Neural crest cell (in vitro differentiated cells): ENCODE measurements at regions not wholly inside any gene's neighbourhood (a gene's known extent, or its start where the extent isn't known, plus 50 kb on each side); places are given as distances from the start of the nearest gene placed in this dataset.

Experiments
- DNase-seq: peaks from one replicate; pipeline ENCODE4 v3.0.0; 2021; ENCODE audit warnings: low read depth, mixed read lengths, low spot score
- H3K27ac Mint-ChIP-seq: one replicate; pipeline ENCODE4 v1.8.0; 2021; ENCODE audit warnings: mild to moderate bottlenecking, mixed read lengths; ENCODE audit not compliant: unreplicated experiment
- H3K27me3 Mint-ChIP-seq: 2 replicates; pipeline ENCODE4 v1.8.0; 2021; ENCODE audit warnings: low read depth, mild to moderate bottlenecking, mixed read lengths
- H3K36me3 Mint-ChIP-seq: 2 replicates; pipeline ENCODE4 v1.8.0; 2021; ENCODE audit warnings: low read depth, mild to moderate bottlenecking, mixed read lengths
- H3K4me1 Mint-ChIP-seq: 2 replicates; pipeline ENCODE4 v1.8.0; 2021; ENCODE audit warnings: mixed read lengths
- H3K4me3 Mint-ChIP-seq: one replicate; pipeline ENCODE4 v1.8.0; 2021; ENCODE audit warnings: mild to moderate bottlenecking, mixed read lengths
- H3K9me3 Mint-ChIP-seq: 2 replicates; pipeline ENCODE4 v1.8.0; 2021; ENCODE audit warnings: mixed read lengths
- CTCF ChIP-seq: fragments of 200-600 bp; sonication (generic); conservative IDR thresholded peaks from 2 replicates; pipeline ENCODE4 v1.5.0; 2021; ENCODE audit warnings: antibody characterized with exemption, mild to moderate bottlenecking

GRCh38 chr10:9834434-9834833 is 1183.2 kb upstream of the CELF2 start:
- H3K36me3 Mint-ChIP-seq: peaks cover 3% of the 10 kb centered on the region
- peaks cover 14% of the 10 kb centered on the region for H3K9me3 Mint-ChIP-seq
- peaks cover 11% of the 10 kb centered on the region for H3K4me1 Mint-ChIP-seq
- no peak for TF ChIP-seq CTCF
- H3K27me3 Mint-ChIP-seq: peaks cover 8% of the 10 kb centered on the region
- H3K4me3 Mint-ChIP-seq: no peak overlapping the region
- DNase-seq: no peak
- H3K27ac Mint-ChIP-seq: no peak overlapping the region

GRCh38 chr10:9845075-9845474 is 1172.6 kb upstream of the CELF2 start:
- H3K27ac Mint-ChIP-seq: no peak overlapping the region
- peaks cover 13% of the 10 kb centered on the region for H3K36me3 Mint-ChIP-seq
- H3K4me3 Mint-ChIP-seq: no peak overlapping the region
- peaks cover 18% of the 10 kb centered on the region for H3K9me3 Mint-ChIP-seq
- no peak for DNase-seq
- no peaks in the 10 kb centered on the region for H3K4me1 Mint-ChIP-seq
- H3K27me3 Mint-ChIP-seq: no peaks in the 10 kb centered on the region
- TF ChIP-seq CTCF: no peak

GRCh38 chr10:9848278-9848677 is 1169.4 kb upstream of the CELF2 start:
- Mint-ChIP-seq H3K9me3 (peaks cover 25% of the 10 kb centered on the region), H3K4me3 (no peak overlapping the region), H3K4me1 (no peaks in the 10 kb centered on the region), H3K36me3 (peaks cover 13% of the 10 kb centered on the region), H3K27ac (no peak overlapping the region), H3K27me3 (no peaks in the 10 kb centered on the region)
- DNase-seq: no peak
- no peak for TF ChIP-seq CTCF

GRCh38 chr10:9848981-9849380 is 1168.7 kb upstream of the CELF2 start:
- Mint-ChIP-seq H3K27me3 (no peaks in the 10 kb centered on the region), H3K36me3 (peaks cover 13% of the 10 kb centered on the region), H3K27ac (no peak overlapping the region), H3K4me3 (no peak overlapping the region), H3K9me3 (peaks cover 25% of the 10 kb centered on the region), H3K4me1 (no peaks in the 10 kb centered on the region)
- TF ChIP-seq CTCF: no peak
- no peak for DNase-seq

- Mint-ChIP-seq H3K9me3 (peaks cover 13% of the 10 kb centered on the region), H3K4me1 (no peaks in the 10 kb centered on the region), H3K36me3 (peaks cover 1% of the 10 kb centered on the region), H3K4me3 (no peak overlapping the region), H3K27ac (no peak overlapping the region), H3K27me3 (no peaks in the 10 kb centered on the region)
- no peak for DNase-seq
- TF ChIP-seq CTCF: no peak
Measured at GRCh38 chr10:9850415-9850814, 1167.3 kb upstream of the CELF2 start.

- no peak for DNase-seq
- no peak for TF ChIP-seq CTCF
- Mint-ChIP-seq H3K4me1 (no peaks in the 10 kb centered on the region), H3K4me3 (no peak overlapping the region), H3K27me3 (no peaks in the 10 kb centered on the region), H3K9me3 (peaks cover 10% of the 10 kb centered on the region), H3K27ac (no peak overlapping the region), H3K36me3 (peaks cover 2% of the 10 kb centered on the region)
Measured at GRCh38 chr10:9851808-9852207, 1165.9 kb upstream of the CELF2 start.
